T-helper 1 cell (primary cell): ENCODE measurements at regions not wholly inside any gene's neighbourhood (a gene's known extent, or its start where the extent isn't known, plus 50 kb on each side); places are given as distances from the start of the nearest gene placed in this dataset.
"Not testable (repeated sequence)": the region's sequence is repeated elsewhere in the genome, so short reads cannot be mapped to it uniquely, and the experiment has no call there.

Experiments used
- DNase-seq, 5 donors: peaks; one replicate each; pipeline ENCODE4 v3.0.0-alpha.2; 2012 to 2020

DNA sequence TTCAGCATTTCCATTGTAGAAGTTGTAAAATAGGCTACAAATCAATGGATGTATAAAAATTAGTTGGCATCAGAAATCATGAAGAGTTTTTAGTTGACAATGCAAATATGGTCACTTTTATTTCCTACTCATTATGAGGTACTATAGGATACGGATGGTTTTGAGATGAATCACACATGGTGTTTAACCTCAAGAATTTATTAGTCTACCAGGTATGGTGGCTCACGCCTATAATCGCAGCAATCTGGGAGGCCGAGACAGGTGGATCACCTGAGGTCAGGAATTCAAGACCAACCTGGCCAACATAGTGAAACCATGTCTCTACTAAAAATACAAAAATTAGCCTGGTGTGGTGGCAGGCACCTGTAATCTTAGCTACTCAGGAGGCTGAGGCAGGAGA lies 1119.0 kb downstream of the NXPH1 start:
- DNase-seq = not testable (repeated sequence)

DNA sequence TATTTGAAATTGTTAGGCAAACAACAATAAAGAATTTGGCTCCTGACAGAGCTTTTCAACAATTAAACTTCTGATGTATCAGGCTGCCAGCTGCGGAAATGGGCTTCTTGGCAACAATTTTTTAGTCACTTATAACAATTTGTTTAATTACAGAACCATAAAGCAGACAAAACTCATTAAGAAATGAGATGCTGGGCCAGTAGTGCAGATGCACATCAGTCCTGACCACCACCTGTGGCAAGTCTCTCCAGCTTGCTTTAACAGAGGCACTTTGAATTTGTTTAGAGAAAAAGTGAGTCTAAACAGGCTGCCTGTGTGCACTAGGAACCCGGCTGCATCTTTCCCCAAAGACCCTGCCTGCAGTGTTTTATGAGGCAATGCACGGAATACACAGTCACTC lies 1124.4 kb downstream of the NXPH1 start:
- DNase-seq = no peak

- no peak for DNase-seq
These were observed 1142.3 kb downstream of the NXPH1 start for GRCh38 chr7:9575716-9576115.

DNA sequence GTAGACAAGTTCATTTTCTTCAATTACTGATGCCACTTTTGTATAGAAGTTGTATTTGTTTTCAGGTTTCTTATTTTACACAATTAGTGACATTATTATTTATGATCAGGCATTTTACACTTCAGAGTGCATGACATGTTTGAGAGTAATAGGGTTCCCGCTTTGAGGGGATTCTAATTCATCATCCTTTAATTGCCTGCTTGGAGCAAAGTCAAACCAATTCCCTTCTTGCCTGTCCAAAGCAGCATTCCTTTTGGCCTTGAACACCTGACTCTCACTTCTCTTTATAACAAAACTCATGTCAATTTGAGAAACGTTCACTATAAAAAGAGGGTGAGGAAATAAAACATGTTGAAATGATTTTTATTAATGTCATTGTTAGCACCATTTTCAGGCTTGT lies 1149.4 kb downstream of the NXPH1 start:
- no peak for DNase-seq

- DNase-seq = no peak
These were observed 1165.0 kb downstream of the NXPH1 start for GRCh38 chr7:9598411-9598810.

GRCh38 chr7:9600974-9601373 lies 1167.6 kb downstream of the NXPH1 start:
- DNase-seq = no peak

GRCh38 chr7:9603291-9603690 lies 1169.9 kb downstream of the NXPH1 start:
- DNase-seq = no peak

GRCh38 chr7:9608560-9608959 lies 1175.2 kb downstream of the NXPH1 start:
- no peak for DNase-seq

DNA sequence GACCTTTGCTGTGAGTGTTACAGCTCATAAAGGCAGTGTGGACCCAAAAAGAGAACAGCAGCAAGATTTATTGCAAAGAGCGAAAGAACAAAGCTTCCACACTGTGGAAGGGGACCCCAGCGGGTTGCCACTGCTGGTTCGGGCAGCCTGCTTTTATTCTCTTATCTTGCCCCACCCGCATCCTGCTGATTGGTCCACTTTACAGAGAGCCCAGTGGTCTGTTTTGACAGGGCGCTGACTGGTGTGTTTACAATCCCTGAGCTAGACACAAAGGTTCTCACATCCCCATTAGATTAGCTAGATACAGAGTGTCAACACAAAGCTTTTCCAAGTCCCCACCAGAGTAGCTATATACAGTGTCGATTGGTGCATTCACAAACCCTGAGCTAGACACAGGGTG lies 1187.5 kb downstream of the NXPH1 start:
- not testable (repeated sequence) for DNase-seq

DNA sequence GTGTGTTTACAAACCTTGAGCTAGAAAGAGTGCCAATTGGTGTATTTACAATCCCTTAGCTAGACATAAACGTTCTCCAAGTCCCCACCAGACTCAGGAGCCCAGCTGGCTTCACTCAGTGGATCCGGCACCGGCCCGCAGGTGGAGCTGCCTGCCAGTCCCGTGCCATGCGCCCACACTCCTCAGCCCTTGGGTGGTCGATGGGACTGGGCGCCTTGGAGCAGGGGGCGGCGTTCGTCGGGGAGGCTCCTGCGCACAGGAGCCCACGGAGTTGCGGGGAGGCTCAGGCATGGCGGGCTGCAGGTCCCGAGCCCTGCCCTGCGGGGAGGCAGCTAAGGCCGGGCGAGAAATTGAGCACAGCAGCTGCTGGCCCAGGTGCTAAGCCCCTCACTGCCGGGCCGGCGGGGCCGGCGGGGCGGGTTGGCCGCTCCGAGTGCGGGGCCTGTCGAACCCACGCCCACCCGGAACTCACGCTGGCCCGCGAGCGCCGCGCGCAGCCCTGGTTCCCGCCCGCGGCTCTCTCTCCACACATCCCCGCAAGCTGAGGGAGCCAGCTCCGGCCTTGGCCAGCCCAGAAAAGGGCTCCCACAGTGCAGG lies 1188.0 kb downstream of the NXPH1 start:
- DNase-seq = not testable (repeated sequence)

DNA sequence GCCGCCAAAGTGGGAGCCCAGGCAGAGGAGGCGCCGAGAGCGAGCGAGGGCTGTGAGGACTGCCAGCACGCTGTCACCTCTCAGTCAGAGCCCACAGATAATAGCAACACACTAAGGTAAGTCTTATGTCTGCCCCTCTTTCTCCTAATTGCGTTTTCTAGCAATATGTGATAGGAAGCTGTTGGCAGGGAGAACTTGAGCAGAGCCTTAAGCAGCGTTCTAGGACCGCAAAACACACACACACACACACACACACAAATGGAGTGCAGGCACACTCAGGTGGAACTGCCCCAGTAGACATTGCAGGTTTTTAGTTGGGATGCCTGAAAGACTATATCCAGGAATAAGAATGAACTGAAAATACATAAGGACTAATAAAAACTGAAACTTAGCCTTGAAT lies 1188.5 kb downstream of the NXPH1 start:
- DNase-seq = no peak

GRCh38 chr7:9625953-9626352 lies 1192.5 kb downstream of the NXPH1 start:
- DNase-seq = no peak

DNA sequence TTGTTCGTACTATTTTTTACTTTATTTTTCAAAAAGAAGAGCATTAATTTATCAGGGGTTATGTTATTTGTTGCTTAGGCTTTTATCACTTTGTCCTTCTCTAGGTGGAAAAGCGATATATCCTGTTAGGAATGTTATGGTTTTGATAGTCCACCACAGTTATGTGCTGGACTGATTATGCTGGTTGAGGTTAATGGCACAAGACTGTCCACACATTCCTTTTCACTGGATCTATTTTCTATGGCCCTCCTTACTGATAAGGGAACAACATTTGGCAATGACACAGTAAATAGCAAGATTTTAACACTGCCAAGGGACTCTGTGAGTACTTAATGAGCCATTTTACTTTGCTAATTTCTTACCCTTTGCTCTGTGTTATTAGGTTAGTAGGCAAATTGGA lies 1212.3 kb downstream of the NXPH1 start:
- no peak for DNase-seq

GRCh38 chr7:9657257-9657656 lies 1223.8 kb downstream of the NXPH1 start:
- DNase-seq = no peak

DNA sequence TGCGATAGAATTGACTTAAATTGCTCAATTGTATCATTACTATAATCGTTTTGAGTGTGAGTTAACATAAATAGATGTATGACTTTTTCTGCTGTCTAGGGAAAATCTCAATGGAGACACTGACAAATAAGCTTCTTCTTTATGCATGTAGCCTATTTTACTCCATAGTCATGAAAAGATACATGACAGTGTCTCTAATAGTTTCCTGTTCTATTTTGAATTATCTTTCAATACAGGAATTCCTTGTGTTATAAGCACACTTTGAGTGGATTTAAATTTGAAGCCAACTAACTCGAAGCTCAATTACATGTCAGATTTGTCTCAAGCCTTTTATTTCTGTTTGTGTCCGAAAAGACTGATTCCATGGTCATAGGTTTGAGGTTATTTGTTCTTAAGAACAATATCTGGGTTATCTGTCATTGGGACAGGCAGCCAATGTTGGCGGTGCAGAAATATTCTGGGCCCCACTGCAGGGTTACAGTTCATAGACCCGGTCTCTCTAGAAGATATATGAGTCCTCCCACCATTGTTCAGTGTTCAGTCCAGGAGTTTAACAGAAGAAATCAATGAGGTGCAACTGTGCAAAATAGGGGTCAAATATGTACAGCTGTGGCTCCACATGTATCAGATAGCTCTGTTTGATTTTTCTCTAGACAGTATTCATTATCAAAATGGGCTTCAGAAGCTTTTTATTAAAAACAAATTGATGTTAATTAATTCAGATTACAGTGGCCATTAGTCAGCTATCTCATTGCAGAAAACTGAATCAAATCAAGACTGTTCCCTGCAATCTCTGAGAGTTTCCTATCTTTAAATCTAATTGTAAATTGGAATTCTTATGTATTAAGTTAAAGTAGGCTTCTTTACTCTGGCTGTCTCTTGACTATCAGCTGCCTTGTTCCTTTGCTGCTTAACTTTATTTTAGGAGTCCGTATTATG lies 1238.8 kb downstream of the NXPH1 start:
- no peak for DNase-seq

DNA sequence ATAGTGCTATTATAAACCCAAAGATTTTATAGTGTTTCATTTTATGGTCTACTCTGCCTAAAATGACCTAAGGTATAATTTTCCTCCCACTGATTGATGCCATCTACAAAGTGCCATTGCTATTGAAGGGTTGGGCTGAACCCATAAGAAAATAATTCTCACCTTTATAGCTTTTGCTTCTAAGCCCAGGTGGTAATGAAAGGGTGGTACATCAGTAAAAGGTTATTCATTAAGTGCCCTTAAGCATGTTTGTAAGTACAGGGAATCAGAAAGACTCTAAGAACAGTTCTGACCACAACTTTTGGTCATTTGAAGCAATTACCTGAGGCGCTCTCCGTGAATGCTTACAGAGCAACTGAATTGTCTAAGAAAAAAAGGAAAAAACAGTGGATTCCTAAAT lies 1247.3 kb downstream of the NXPH1 start:
- DNase-seq = no peak

GRCh38 chr7:9681284-9681683 lies 1247.9 kb downstream of the NXPH1 start:
- DNase-seq = no peak

DNA sequence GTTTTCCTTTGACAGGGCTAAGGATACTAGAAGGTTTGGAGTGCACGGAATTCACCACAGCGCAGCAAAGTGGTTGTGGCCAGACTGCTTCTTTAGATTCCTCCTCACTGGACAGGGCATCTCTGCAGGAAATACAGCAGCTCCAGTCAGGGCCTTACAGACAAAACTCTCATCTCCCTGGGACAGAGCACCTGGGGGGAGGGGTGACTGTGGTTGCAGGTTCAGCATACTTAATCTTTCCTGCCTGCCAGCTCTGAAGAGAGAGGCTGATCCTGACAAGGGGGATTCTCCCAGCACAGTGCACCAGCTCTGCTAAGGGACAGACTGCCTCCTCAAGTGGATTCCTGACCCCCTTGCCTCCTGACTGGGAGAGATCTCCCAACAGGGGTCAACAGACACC lies 1257.9 kb downstream of the NXPH1 start:
- no peak for DNase-seq

GRCh38 chr7:9698375-9698774 lies 1265.0 kb downstream of the NXPH1 start:
- no peak for DNase-seq

- DNase-seq = no peak
These were observed 1264.5 kb upstream of the PHF14 start for GRCh38 chr7:9709216-9709615.

DNA sequence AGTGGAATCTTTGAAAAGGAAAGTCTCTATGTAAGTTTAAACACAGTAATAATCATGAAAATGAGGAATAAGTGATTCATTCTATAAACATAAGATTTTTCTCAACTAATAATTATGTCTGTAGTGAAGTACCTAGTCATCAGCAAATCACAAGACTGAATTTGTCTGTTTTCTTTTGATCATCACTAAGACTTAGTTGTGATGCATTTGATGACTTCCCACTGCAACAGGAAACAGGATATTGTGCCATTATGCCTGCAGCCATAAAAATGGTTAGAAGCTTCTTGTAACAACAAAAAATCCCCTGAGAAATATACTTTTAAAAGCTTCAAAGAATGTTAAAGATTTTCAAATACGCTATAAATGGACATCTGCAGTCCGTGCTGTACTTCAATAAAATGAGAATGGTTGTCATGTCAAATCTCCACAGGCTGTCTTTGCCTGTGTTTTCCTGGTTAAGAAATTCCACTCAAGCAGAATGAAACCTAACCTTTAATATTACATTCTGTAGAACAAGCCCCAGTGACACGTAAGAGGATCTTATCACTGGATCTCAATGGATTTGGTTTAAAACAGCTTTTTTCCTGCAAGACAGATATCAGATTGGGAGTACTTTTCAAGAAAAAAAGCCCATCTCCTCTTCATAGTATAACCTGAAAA lies 1262.3 kb upstream of the PHF14 start:
- DNase-seq = no peak

GRCh38 chr7:9718071-9718661 lies 1255.5 kb upstream of the PHF14 start:
- DNase-seq = no peak

GRCh38 chr7:9719303-9719702 lies 1254.4 kb upstream of the PHF14 start:
- no peak for DNase-seq
